Gastroesophageal sphincter (tissue), 3 donors: ENCODE measurements at regions not wholly inside any gene's neighbourhood (a gene's known extent, or its start where the extent isn't known, plus 50 kb on each side); places are given as distances from the start of the nearest gene placed in this dataset.

Source experiments
- POLR2A ChIP-seq, 2 donors: fragments of 450-650 bp; IDR thresholded peaks; one replicate each; pipeline ENCODE4 v1.6.1; 2017; ENCODE audit warnings: antibody characterized with exemption in 2 of 2, mild to moderate bottlenecking in 2 of 2, moderate library complexity in 1 of 2
- TF ChIP-seq, protein P1 (sequence below), 4 experiments: fragments of 200-600 bp in 2 of 4; fragments of 450-650 bp in 2 of 4; sonication (generic) in 1 of 4; IDR thresholded peaks; one replicate each; pipeline ENCODE4 v1.5.1; 2017 to 2019; ENCODE audit warnings: antibody characterized with exemption in 4 of 4, mild to moderate bottlenecking in 2 of 4, moderate library complexity in 2 of 4

- TF ChIP-seq, protein P1, sequence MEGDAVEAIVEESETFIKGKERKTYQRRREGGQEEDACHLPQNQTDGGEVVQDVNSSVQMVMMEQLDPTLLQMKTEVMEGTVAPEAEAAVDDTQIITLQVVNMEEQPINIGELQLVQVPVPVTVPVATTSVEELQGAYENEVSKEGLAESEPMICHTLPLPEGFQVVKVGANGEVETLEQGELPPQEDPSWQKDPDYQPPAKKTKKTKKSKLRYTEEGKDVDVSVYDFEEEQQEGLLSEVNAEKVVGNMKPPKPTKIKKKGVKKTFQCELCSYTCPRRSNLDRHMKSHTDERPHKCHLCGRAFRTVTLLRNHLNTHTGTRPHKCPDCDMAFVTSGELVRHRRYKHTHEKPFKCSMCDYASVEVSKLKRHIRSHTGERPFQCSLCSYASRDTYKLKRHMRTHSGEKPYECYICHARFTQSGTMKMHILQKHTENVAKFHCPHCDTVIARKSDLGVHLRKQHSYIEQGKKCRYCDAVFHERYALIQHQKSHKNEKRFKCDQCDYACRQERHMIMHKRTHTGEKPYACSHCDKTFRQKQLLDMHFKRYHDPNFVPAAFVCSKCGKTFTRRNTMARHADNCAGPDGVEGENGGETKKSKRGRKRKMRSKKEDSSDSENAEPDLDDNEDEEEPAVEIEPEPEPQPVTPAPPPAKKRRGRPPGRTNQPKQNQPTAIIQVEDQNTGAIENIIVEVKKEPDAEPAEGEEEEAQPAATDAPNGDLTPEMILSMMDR (IDR thresholded peaks at IDR 0.05): no peak
- TF ChIP-seq POLR2A (IDR thresholded peaks at IDR 0.05): no peak
These were observed 625.0 kb downstream of the TMEM182 start for GRCh38 chr2:103386872-103387271.
